NOMO-1 treated with DMSO at 0.1 percent for 48 hours (cell line): ENCODE measurements at regions not wholly inside any gene's neighbourhood (a gene's known extent, or its start where the extent isn't known, plus 50 kb on each side); places are given as distances from the start of the nearest gene placed in this dataset.

Source experiments
- DNase-seq: peaks from one replicate; lab custom pipeline; 2025; ENCODE audit not compliant: unreplicated experiment; lab: John Stamatoyannopoulos, UW

DNA sequence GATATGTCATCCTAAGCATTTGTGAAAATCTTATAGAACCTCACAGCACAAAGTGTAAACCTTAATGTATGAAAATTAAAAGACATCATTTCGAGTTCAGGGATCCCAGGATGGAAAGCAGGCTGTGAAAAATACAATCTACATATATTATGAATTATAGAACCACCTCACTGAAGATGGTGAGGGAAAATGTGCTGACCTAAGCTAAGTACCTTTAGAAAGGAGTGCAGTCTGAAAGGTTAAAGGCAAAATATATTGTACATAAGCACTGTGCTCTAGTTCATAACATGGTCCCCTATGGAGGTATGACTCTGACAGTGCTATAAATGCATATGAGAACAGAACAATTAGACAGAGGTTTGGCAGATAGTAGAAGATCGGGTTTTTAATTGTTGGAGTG is 368.6 kb downstream of the TMA16 start:
- no peak for DNase-seq

DNA sequence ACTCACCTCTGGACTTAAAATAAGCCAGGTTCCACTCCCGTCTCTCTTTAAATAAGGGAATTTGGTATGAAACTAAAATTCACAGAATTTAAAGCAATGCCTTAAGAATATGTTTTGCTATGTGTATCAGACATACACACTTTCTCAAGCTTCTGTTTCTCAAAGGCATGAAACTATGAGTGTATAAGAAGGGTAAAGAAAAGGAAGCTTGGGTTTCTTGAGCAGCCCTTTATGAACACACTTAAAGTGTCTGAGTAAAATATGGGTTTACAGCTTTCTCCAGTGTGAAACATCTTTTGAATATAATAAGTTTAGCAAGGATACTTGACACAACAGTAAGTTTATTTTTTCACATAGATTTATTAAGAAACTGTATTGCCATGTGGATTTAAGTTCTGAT is 370.5 kb downstream of the TMA16 start:
- DNase-seq, result no peak

DNA sequence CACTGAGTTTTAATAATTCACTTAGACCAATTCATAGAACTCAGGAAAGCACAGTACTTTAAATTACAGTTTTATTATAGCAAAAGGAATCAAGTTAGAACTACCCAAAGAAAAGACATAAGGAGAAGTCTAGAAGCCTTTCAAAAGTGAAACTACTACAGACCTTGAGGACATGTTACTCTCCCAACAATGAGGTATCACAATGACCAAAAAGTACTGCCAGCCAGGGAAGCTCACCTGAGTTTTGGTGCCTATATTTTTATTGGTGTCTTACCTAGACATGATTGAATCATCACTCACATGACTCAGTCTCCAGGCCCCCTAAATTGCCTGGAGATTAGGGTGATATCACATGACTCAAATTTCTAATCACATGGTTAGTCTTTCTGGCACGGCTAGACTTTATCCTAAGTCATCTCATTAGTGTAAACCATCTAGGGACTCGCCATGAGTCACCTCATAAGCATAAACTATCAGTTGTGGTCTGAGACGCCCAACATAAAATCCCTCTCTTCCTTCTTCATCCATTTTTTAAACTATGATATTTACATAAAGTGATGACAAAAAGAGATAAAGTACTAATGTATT is 372.3 kb downstream of the TMA16 start:
- DNase-seq, result no peak

GRCh38 chr4:163868445-163868844 is 374.0 kb downstream of the TMA16 start:
- no peak for DNase-seq

GRCh38 chr4:163871078-163871477 is 376.6 kb downstream of the TMA16 start:
- no peak for DNase-seq

GRCh38 chr4:163875327-163875726 is 380.8 kb downstream of the TMA16 start:
- DNase-seq, result no peak

DNA sequence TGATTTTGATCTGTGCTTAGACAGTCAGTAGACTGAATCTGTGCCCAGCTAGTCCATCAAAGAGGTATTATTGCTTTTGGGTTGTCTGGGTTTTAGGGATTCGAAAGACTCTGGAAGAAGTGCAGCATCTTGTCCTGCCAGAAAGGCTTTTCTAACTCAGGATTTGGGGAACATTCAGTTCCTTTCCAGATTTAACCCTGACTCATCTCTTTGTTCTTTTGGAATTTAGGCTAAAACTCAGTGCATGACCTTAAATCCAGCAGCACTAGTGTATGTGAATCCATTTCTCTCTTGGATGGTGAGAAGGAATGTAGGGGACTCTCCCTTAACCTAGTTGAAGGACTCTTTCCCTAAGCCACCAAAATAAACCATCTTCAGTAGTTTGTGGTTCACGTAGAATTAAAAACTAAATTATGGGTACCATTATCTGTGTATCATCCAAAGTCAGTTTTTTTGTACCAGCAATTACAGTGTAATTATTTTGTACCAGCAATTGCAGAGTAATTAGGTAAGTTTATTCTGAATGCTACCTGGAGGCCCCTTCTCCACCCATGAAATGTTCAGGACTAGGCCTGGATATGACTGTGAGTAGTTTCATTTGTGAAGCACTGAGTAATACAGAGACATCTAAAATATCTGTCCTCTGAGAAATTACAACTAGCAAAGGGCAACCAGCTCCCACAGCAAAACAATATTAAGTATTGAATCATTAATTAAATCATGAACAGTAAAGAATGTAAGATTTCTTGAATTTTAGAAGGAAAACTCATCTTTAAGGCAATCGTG is 384.0 kb downstream of the TMA16 start:
- DNase-seq, result no peak

GRCh38 chr4:163892417-163892816 is 397.9 kb downstream of the TMA16 start:
- DNase-seq, result no peak

DNA sequence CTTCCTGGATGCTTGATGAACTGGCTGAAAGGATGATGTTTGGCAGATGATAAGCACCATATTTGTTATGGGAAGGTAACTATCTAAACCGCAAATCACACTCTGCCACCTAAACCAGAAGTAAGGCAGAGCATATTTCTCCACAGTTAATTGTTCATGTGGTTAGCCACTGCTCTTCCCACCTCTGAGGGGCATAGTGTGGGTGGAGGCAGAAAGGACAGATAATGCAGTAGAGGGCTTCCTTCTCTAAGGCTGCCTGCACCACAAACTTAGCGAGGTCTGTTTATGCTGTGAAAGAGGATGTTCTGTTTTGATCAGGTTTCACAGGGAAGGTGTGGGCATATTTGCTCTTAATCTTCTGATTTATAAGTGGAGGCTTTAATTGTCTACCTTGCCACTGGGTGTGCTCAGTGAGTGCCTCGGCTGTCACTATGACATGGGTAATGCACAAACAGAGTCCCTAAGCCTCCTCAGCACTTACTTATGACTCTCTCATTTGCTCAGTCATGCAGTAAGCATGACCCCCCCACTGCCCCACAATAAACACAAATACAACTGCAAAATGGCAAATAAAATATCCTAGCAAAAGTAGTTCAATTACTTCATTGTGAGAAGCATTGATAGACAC is 401.0 kb downstream of the TMA16 start:
- DNase-seq, result peak; percentile 48

GRCh38 chr4:163901319-163901718 is 406.8 kb downstream of the TMA16 start:
- DNase-seq, result no peak

DNA sequence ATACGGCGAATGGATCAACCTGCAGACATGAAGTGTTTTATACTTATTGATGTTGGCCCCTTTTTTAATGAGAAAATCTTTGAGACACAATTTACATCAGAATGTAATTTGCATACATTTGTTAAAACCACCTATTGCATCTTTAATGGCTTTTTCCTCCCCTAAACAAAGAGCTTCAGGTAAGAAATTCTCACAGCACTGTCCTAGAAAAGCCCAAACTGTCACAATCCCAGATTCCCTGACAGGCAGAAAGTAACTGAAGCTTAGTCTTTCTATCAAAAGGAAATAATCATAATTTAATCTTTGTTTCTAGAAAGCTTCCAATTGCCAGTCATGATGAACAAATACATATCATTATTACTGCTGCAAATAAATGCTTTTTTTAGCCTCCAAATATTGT is 407.9 kb downstream of the TMA16 start:
- no peak for DNase-seq

DNA sequence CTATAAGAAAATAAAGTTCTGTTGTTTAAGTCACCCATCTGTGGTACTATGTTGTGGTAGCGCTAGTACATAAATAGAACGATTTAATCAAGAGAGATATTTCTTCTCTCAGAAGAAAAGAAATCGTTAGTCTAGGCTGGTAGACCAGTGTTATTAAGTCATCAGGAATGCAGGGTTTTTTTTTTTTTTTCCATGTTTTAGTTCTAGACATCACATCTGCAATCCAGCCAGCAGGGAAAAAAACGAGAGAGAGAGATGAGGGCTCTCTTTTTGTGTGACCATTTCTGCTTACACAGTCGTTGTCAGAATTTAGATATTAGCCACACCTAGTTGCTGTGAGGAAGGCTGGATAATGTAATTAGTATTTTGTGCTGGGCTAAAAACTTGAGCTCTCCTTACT is 417.4 kb downstream of the TMA16 start:
- no peak for DNase-seq

- DNase-seq, result no peak
These were observed 419.1 kb downstream of the TMA16 start for GRCh38 chr4:163913571-163913970.

DNA sequence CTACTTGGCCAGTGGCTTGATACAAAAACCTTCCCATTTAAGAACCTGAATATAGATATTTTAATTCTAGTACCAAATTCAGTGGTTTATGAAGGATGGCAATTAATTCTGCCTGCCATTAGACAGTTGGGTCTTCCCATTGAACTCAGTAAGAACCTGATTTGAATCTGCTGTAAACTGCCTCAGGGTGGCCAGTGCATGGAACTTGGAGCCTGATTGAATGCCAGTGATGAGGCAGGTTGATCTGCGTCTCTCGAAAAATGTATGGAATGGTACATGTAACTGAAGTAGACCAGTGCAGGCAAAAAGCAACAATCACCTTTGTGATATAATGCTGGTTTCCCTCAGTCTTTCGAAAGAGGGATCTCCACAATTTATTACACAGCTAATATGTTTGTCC is 421.4 kb downstream of the TMA16 start:
- DNase-seq, result no peak

GRCh38 chr4:163920426-163920825 is 425.9 kb downstream of the TMA16 start:
- no peak for DNase-seq

DNA sequence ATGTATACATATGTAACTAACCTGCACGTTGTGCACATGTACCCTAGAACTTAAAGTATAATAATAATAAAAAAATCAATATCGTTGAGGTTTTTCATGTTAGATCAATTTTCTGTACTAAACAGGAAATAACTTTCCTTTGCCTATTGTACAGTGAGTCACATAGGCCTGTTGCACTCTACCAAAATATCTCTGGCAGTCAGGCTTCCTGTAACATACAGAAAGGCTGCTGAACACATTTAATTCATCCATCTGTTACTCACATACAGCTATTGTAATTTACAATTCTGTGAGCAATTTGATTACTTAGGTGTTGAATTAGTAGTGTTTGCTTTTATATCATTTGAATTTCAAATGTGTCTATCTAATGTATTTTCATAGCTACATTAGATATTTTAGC is 427.8 kb downstream of the TMA16 start:
- DNase-seq, result no peak

DNA sequence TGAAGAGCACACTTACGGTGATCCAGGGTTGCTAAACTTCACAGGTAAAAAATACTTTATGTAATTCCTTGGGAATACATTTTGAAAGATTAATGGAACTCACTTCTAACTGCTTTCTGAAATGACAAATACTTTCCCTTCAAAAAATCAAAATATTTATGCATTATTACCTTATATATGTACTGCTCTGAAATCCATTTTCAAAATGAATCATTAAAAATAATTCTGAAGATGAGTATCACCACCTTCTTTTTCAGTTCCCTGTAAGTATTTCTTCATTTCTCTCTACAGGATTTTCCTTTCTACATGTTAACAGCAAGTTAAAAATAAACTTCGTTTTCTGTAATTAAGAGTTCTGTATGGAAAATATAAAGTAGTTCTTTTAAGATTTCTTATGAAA is 428.6 kb downstream of the TMA16 start:
- no peak for DNase-seq

DNA sequence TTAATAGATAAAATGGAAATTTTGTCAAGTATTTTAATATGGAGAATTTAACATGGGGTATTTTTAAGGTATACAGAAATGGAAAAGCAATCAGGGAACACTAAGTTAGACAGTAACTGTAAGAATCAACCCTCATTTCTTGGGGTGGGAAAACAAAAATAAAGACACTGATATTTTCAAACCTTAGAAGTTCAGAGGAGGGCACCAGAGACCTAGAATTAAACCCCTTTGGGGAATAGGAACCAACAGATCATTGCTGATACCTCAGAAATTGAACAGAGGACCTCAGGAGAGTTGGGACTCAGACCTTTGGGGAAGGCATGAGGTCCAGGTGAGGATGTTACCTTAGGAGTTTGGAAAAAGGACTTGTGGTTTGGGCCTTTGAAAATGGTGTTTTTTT is 435.6 kb downstream of the TMA16 start:
- DNase-seq, result no peak

DNA sequence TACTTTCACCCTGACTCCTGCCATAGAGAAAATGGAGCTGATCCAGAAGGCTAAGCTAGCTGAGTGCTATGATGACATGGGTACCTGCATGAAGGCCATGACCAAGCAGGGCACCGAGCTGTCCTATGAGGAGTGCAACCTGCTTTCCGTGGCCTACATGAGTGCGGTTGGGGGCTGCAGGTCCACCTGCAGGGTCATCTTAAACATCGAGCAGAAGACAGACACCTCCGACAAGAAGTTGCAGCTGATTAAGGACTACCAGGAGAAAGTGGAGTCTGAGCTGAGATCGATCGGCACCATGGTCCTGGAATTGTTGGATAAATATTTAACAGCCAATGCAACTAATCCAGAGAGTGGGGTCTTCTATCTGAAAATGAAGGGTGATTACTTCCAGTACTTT is 438.0 kb downstream of the TMA16 start:
- no peak for DNase-seq

DNA sequence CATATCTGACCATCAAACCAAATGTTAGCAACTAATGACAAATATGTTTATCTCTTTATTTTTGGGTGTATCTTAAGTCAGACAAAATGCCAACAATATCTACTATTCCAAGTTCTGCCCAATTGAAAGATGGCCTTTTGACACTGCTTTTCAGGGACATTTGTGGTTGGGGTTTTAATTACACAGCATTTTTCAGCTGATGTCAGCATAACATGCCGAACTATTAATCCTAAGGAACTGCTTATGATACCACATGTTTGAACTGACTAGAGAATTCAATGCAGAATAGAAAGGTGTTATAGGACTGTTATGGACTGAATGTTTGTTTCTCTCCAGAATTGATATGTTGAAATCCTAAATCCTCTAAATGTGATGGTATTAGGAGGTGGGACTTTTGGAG is 445.1 kb downstream of the TMA16 start:
- DNase-seq, result no peak

DNA sequence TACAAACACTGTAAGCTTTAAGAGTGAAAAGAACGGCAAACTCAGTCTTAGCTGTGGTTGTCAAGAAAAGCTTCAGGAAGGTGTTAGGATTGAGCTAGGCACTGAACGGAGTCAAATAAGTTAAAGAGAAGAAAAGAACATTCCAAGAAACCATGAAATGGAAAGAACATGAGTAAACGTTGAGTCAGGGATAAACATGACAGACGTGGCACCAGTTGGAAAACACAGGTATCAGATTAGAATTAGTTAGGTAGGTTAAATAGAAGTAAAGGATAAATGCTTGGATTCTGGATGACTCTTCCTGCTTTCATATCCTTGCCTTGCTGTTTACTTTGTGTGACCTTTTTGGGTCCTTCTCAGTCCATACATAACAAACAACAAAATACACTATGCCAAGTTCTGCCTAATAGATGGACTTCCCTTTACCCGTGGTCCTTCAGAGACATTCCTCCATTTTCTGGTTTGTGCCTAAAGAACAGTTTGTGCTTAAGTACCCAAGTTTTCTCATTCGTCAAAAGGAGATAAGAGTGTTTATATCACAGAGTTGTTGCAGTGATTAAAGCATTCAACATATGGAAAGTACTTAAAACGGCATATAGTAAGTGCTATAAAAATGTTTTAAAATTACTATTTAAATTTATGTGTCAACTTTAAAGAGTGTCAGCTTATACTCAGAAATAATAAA is 446.9 kb downstream of the TMA16 start:
- no peak for DNase-seq

DNA sequence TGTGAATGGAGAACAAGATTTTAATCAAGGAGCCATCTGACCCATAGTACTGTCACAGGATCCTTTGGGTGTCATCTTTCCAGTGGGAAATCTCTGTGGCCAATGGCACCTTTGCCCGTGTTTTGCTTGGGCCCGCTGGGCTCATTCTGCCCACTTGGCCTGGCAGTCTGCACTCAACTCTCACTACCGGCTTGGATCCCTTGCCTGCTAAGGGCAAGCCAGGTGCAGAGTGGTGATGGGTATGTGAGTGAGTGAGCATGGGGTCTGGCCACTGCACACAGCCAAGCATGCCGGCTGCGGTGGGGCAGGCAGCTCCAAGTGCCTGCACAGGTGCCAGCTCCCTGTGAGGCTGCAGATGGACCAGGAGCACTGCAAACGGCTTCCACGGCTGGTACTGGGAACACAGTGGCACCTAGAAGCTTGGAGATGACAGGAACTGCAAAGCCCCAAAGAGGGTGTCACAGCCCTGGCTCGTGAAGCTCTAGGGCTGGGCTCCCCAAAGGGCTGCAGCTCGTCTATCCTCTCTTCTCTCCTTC is 454.5 kb downstream of the TMA16 start:
- DNase-seq, result no peak
